Kidney (tissue), 13 donors: ENCODE measurements at regions not wholly inside any gene's neighbourhood (a gene's known extent, or its start where the extent isn't known, plus 50 kb on each side); places are given as distances from the start of the nearest gene placed in this dataset.

Source experiments
- DNase-seq, 5 donors: peaks; one replicate each; pipeline ENCODE4 v3.0.0-alpha.2; 2013 to 2020
- FAIRE-seq: peaks from 2 replicates; lab custom pipeline; 2012; peaks lifted over from hg19 to GRCh38; lab: Jason Lieb, UNC
- H3K27ac ChIP-seq, 2 donors: one replicate each; pipeline ENCODE4 v1.7.0; 2013; ENCODE audit warnings: low read depth in 2 of 2, low read length in 2 of 2, inconsistent platforms in 1 of 2
- H3K27me3 ChIP-seq: one replicate; pipeline ENCODE4 v1.7.1; 2013; ENCODE audit warnings: low read length, inconsistent platforms; ENCODE audit not compliant: control insufficient read depth, insufficient read depth
- H3K36me3 ChIP-seq, 3 donors: one replicate each; pipeline versions ENCODE4 v1.7.0 to v1.7.1; 2013; ENCODE audit warnings: low read length in 3 of 3, control low read depth in 1 of 3, inconsistent platforms in 1 of 3; ENCODE audit not compliant: insufficient read depth in 3 of 3, control insufficient read depth in 2 of 3
- H3K4me1 ChIP-seq, 3 donors: one replicate each; pipeline versions ENCODE4 v1.7.0 to v1.7.1; 2013; ENCODE audit warnings: low read length in 3 of 3, inconsistent platforms in 1 of 3, low read depth in 1 of 3; ENCODE audit not compliant: control insufficient read depth in 2 of 3, insufficient read depth in 2 of 3
- H3K4me3 ChIP-seq, 3 donors: one replicate each; pipeline versions ENCODE4 v1.7.0 to v1.8.1; 2013; ENCODE audit warnings: low read length in 3 of 3, control low read depth in 1 of 3, inconsistent platforms in 1 of 3
- H3K9ac ChIP-seq, 3 donors: one replicate each; pipeline versions ENCODE4 v1.7.0 to v1.7.1; 2013; ENCODE audit warnings: low read length in 3 of 3, control low read depth in 1 of 3, inconsistent platforms in 1 of 3
- H3K9me3 ChIP-seq, 3 donors: one replicate each; pipeline versions ENCODE4 v1.7.0 to v1.7.1; 2013; ENCODE audit warnings: low read length in 3 of 3, control low read depth in 1 of 3, inconsistent platforms in 1 of 3; ENCODE audit not compliant: control insufficient read depth in 2 of 3, insufficient read depth in 1 of 3
- intact Hi-C: fragments of 100-400 bp; cut with DNase I; formaldehyde crosslinking; loops from one replicate; pipeline ENCODE4 v1.11.1; 2022
- TF ChIP-seq, protein P1 (sequence below): IDR thresholded peaks from 3 replicates; pipeline ENCODE4 v1.5.1; 2012; ENCODE audit warnings: mild to moderate bottlenecking, moderate library complexity, borderline replicate concordance; ENCODE audit not compliant: insufficient read depth; ENCODE audit errors: extremely low read depth
- donor health status: control.
- donor health status: control.
- donor health status: control.
- donor health status: control.
- donor health status: control.
- donor health status: DM: yes; HTN: yes; CAD: no.
- donor health status: Normal renal cell carcinoma (clear cell type).

DNA sequence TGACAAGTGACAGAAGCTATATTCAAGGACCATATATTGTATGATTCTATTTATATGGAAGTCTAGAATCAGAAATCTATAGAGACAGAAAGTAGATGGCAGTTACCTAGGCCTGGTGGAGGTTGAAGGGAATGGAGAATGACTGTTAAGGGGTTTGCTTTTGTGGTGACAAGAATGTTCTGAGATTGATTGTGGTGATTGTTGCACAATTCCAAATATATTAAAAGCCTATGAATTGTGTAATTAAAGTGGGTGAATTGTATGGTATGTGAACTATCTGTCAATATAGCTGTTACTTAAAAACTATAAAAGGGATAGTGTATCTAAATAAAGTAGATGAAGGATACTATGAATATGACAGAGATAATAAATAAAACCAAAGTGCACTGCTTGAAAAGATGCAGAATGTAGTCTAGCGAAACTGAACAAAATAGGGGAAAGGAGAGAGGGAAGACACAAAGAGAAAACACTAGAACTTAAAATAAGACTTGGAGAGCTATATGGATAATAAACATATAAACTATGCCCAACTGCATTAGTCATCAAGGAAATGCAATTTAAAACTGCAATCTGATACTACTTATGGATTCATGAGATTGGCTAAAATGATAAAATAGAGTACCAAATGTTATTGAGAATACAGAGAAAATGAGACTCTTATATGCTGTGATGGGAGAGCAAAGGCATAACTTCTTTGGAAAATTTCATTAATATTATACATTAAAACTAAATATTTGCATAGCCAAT, 82.1 kb upstream of the BANK1 start:
- DNase-seq (no peak), FAIRE-seq (no peak)
- no peak overlapping the region for H3K4me3 ChIP-seq
- no peak overlapping the region for H3K27ac ChIP-seq
- TF ChIP-seq, protein P1, sequence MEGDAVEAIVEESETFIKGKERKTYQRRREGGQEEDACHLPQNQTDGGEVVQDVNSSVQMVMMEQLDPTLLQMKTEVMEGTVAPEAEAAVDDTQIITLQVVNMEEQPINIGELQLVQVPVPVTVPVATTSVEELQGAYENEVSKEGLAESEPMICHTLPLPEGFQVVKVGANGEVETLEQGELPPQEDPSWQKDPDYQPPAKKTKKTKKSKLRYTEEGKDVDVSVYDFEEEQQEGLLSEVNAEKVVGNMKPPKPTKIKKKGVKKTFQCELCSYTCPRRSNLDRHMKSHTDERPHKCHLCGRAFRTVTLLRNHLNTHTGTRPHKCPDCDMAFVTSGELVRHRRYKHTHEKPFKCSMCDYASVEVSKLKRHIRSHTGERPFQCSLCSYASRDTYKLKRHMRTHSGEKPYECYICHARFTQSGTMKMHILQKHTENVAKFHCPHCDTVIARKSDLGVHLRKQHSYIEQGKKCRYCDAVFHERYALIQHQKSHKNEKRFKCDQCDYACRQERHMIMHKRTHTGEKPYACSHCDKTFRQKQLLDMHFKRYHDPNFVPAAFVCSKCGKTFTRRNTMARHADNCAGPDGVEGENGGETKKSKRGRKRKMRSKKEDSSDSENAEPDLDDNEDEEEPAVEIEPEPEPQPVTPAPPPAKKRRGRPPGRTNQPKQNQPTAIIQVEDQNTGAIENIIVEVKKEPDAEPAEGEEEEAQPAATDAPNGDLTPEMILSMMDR: no peak
- H3K9ac ChIP-seq: no peak overlapping the region
- H3K9me3 ChIP-seq: peaks cover 0 to 4% (median 0%) of the 10 kb centered on the region in 3 donors
- intact Hi-C loops: no loop called here
- no peaks in the 10 kb centered on the region for H3K4me1 ChIP-seq
- H3K36me3 ChIP-seq: no peaks in the 10 kb centered on the region
- H3K27me3 ChIP-seq: no peaks in the 10 kb centered on the region

DNA sequence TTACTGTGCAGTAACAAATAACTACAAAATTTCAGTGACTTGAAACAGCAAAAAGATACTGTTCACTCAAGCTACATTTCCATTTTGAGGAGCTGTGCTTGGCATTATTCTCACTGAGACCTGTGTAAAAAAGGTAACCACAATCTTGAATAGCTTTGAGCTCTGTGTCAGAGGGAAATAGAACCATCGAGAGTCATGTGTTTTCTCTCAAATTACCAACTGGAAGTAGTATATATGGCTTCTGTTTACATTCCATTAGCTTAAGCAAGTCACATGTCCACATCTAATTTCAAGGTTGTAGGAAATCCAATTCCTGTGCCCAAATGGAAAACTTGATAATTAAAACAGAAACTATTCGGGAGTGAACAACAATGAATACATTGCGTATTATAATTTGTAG, 82.9 kb upstream of the BANK1 start:
- Histone ChIP-seq H3K4me1 (no peaks in the 10 kb centered on the region), H3K27me3 (no peaks in the 10 kb centered on the region), H3K4me3 (no peak overlapping the region), H3K36me3 (no peaks in the 10 kb centered on the region), H3K27ac (no peak overlapping the region), H3K9me3 (peaks cover 0 to 4% (median 0%) of the 10 kb centered on the region in 3 donors), H3K9ac (no peak overlapping the region)
- intact Hi-C loops: no loop called here
- no peak for FAIRE-seq
- TF ChIP-seq, protein P1: no peak
- DNase-seq: no peak

DNA sequence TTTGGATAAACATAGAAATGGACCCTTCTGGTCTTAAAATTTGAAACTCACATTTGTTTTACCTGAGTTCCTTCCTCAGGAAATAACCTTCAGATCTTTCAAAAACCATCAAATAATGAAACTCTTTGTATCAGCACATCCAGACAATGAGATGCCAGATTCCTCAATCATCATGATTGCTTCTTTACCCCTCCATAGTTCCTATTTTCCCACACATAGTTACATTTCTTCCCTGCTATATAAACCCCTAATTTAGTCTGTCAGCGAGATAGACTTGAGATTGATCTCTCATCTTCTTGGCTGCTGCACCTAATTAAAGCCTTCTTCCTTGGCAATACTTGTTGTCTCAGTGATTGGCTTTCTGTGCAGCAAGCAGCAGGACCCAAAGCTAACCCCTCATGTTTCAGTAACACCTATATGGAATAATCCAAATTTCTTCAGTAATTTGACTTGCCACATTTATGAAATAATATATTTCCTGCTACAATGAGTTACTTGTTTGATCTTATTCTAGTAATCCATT, 83.9 kb upstream of the BANK1 start:
- H3K36me3 ChIP-seq: no peaks in the 10 kb centered on the region
- H3K9ac ChIP-seq: no peak overlapping the region
- FAIRE-seq: no peak
- no peak for DNase-seq
- no peaks in the 10 kb centered on the region for H3K27me3 ChIP-seq
- H3K27ac ChIP-seq: no peak overlapping the region
- intact Hi-C loops: no loop called here
- no peaks in the 10 kb centered on the region for H3K4me1 ChIP-seq
- H3K4me3 ChIP-seq: no peak overlapping the region
- H3K9me3 ChIP-seq: peaks cover 0 to 4% (median 0%) of the 10 kb centered on the region in 3 donors
- TF ChIP-seq, protein P1: no peak
